ENCODE measurements at regions not wholly inside any gene's neighbourhood (a gene's known extent, or its start where the extent isn't known, plus 50 kb on each side); places are given as distances from the start of the nearest gene placed in this dataset.
A peak's percentile ranks its signal among the peaks of the same experiment; 100 is the strongest.

- no peak overlapping the region for H3K4me3 ChIP-seq (ENCODE audit: low read length in 3 of 3)
- H3K9ac ChIP-seq (ENCODE audit: low read length in 3 of 3), result no peak overlapping the region
- H3K36me3 ChIP-seq (ENCODE audit: control insufficient read depth in 2 of 3, insufficient read depth in 3 of 3, low read length in 3 of 3), result no peaks in the 10 kb centered on the region
- FAIRE-seq (no peak), DNase-seq (peak in 4 of 5 donors; percentile 67 to 75 (median 70))
- H3K27me3 ChIP-seq (ENCODE audit: control insufficient read depth, insufficient read depth, low read length), result no peaks in the 10 kb centered on the region
- intact Hi-C loops (cut with DNase I), result no loop called here
- H3K27ac ChIP-seq (ENCODE audit: low read depth in 2 of 2, low read length in 2 of 2), result no peak overlapping the region
- no peaks in the 10 kb centered on the region for H3K9me3 ChIP-seq (ENCODE audit: control insufficient read depth in 2 of 3, insufficient read depth in 1 of 3, low read length in 3 of 3)
- no peak for TF ChIP-seq CTCF (IDR thresholded peaks at IDR 0.05; ENCODE audit: borderline replicate concordance, extremely low read depth, insufficient read depth)
- no peaks in the 10 kb centered on the region for H3K4me1 ChIP-seq (ENCODE audit: control insufficient read depth in 2 of 3, insufficient read depth in 2 of 3, low read depth in 1 of 3, low read length in 3 of 3)
These were observed 539.2 kb downstream of the MN1 start for GRCh38 chr22:27262361-27262760.

- H3K27me3 ChIP-seq (ENCODE audit: control insufficient read depth, insufficient read depth, low read length), result no peaks in the 10 kb centered on the region
- H3K27ac ChIP-seq (ENCODE audit: low read depth in 2 of 2, low read length in 2 of 2), result no peak overlapping the region
- FAIRE-seq (no peak), DNase-seq (no peak)
- TF ChIP-seq CTCF (IDR thresholded peaks at IDR 0.05; ENCODE audit: borderline replicate concordance, extremely low read depth, insufficient read depth), result no peak
- no peaks in the 10 kb centered on the region for H3K4me1 ChIP-seq (ENCODE audit: control insufficient read depth in 2 of 3, insufficient read depth in 2 of 3, low read depth in 1 of 3, low read length in 3 of 3)
- no peak overlapping the region for H3K4me3 ChIP-seq (ENCODE audit: low read length in 3 of 3)
- H3K9ac ChIP-seq (ENCODE audit: low read length in 3 of 3), result no peak overlapping the region
- intact Hi-C loops (cut with DNase I), result no loop called here
- H3K36me3 ChIP-seq (ENCODE audit: control insufficient read depth in 2 of 3, insufficient read depth in 3 of 3, low read length in 3 of 3), result no peaks in the 10 kb centered on the region
- H3K9me3 ChIP-seq (ENCODE audit: control insufficient read depth in 2 of 3, insufficient read depth in 1 of 3, low read length in 3 of 3), result no peaks in the 10 kb centered on the region
These were observed 537.4 kb downstream of the MN1 start for GRCh38 chr22:27264184-27264583.

GRCh38 chr22:27267145-27267544 lies 534.4 kb downstream of the MN1 start:
- no peak for TF ChIP-seq CTCF (IDR thresholded peaks at IDR 0.05; ENCODE audit: borderline replicate concordance, extremely low read depth, insufficient read depth)
- H3K9ac ChIP-seq (ENCODE audit: low read length in 3 of 3), result no peak overlapping the region
- no peaks in the 10 kb centered on the region for H3K27me3 ChIP-seq (ENCODE audit: control insufficient read depth, insufficient read depth, low read length)
- H3K27ac ChIP-seq (ENCODE audit: low read depth in 2 of 2, low read length in 2 of 2), result no peak overlapping the region
- DNase-seq (no peak), FAIRE-seq (no peak)
- H3K9me3 ChIP-seq (ENCODE audit: control insufficient read depth in 2 of 3, insufficient read depth in 1 of 3, low read length in 3 of 3), result no peaks in the 10 kb centered on the region
- H3K36me3 ChIP-seq (ENCODE audit: control insufficient read depth in 2 of 3, insufficient read depth in 3 of 3, low read length in 3 of 3), result no peaks in the 10 kb centered on the region
- no peak overlapping the region for H3K4me3 ChIP-seq (ENCODE audit: low read length in 3 of 3)
- intact Hi-C loops (cut with DNase I), result no loop called here
- no peaks in the 10 kb centered on the region for H3K4me1 ChIP-seq (ENCODE audit: control insufficient read depth in 2 of 3, insufficient read depth in 2 of 3, low read depth in 1 of 3, low read length in 3 of 3)

Measured in kidney (tissue), 13 donors.